Endothelial cell of umbilical vein (primary cell): ENCODE measurements at regions not wholly inside any gene's neighbourhood (a gene's known extent, or its start where the extent isn't known, plus 50 kb on each side); places are given as distances from the start of the nearest gene placed in this dataset.

ENCODE experiments used
- BruUV-seq: library from RNA; stranded (reverse); fragments of 400-500 nt; replicated peaks from 2 replicates; lab custom pipeline; 2021; lab: Mats Ljungman, UMichigan
- CTCF ChIA-PET: fragments of 300-600, 350-600 bp; sonication (Branson Sonifier 250); formaldehyde crosslinking; loops from one replicate; lab custom pipeline; 2021; ENCODE audit warnings: antibody characterized with exemption, inconsistent platforms; lab: Charles Lee
- POLR2A ChIA-PET: fragments of 300-600, 350-600 bp; sonication (Branson Sonifier 250); formaldehyde crosslinking; loops from one replicate; lab custom pipeline; 2021; ENCODE audit warnings: antibody characterized with exemption, inconsistent platforms; lab: Charles Lee
- DNase-seq: peaks from one replicate; pipeline ENCODE4 v3.0.0-alpha.2; 2011; ENCODE audit warnings: low read depth, low spot score
- FAIRE-seq: peaks from 2 replicates; lab custom pipeline; 2011; peaks lifted over from hg19 to GRCh38; lab: Jason Lieb, UNC
- H2AFZ ChIP-seq: 2 replicates; pipeline ENCODE4 v1.6.0; 2012; ENCODE audit warnings: low read depth, low read length, control low read depth, inconsistent platforms
- H3K27ac ChIP-seq: 2 replicates; pipeline ENCODE4 v1.5.1; 2011; ENCODE audit warnings: low read depth, mild to moderate bottlenecking, control low read depth, low read length, moderate library complexity; ENCODE audit not compliant: insufficient read depth
- H3K27me3 ChIP-seq, 2 experiments: 2 replicates each; pipeline versions ENCODE4 v1.6.0 to v1.6.1; 2011; ENCODE audit warnings: low read length in 2 of 2, mixed read lengths in 1 of 2; ENCODE audit not compliant: control insufficient read depth in 2 of 2, insufficient read depth in 2 of 2
- H3K36me3 ChIP-seq, 2 experiments: 2 replicates in 1 of 2; 3 replicates in 1 of 2; pipeline ENCODE4 v1.5.1; 2011; ENCODE audit warnings: low read length in 2 of 2, mild to moderate bottlenecking in 1 of 2, moderate library complexity in 1 of 2; ENCODE audit not compliant: control insufficient read depth in 2 of 2, insufficient read depth in 2 of 2; ENCODE audit errors: extremely low read depth in 1 of 2
- H3K4me1 ChIP-seq: 3 replicates; pipeline ENCODE4 v1.5.1; 2011; ENCODE audit warnings: mild to moderate bottlenecking, low read length; ENCODE audit not compliant: control insufficient read depth, insufficient read depth; ENCODE audit errors: extremely low read depth
- H3K4me2 ChIP-seq: 2 replicates; pipeline ENCODE4 v1.6.1; 2011; ENCODE audit warnings: low read length, control low read depth, mixed read lengths; ENCODE audit not compliant: insufficient read depth
- H3K4me3 ChIP-seq, 3 experiments: fragments of 200-600 bp in 1 of 3; sonication (generic), shearing (Covaris generic) in 1 of 3; replicated peaks in 1 of 3; 2 replicates each; pipeline ENCODE4 v1.5.1; 2011 to 2016; ENCODE audit warnings: control low read depth in 3 of 3, low read length in 3 of 3, mild to moderate bottlenecking in 2 of 3, inconsistent platforms in 1 of 3, low read depth in 1 of 3, moderate library complexity in 1 of 3; ENCODE audit not compliant: insufficient read depth in 1 of 3
- H3K79me2 ChIP-seq: 2 replicates; pipeline ENCODE4 v1.6.0; 2012; ENCODE audit warnings: low read length, inconsistent platforms; ENCODE audit not compliant: control insufficient read depth, insufficient read depth
- H3K9ac ChIP-seq: replicated peaks from 2 replicates; pipeline ENCODE3; 2011; ENCODE audit warnings: low read length, control low read depth; ENCODE audit not compliant: insufficient read depth; ENCODE audit errors: extremely low read depth
- H3K9me1 ChIP-seq: replicated peaks from 3 replicates; pipeline ENCODE4 v1.6.0; 2011; ENCODE audit warnings: mild to moderate bottlenecking, low read length; ENCODE audit not compliant: control insufficient read depth, insufficient read depth; ENCODE audit errors: extremely low read depth
- H3K9me3 ChIP-seq: replicated peaks from 2 replicates; pipeline ENCODE4 v1.5.1; 2012; ENCODE audit warnings: low read length, inconsistent platforms; ENCODE audit not compliant: control insufficient read depth, insufficient read depth
- H4K20me1 ChIP-seq: replicated peaks from 2 replicates; pipeline ENCODE3; 2011; ENCODE audit warnings: mild to moderate bottlenecking, low read length; ENCODE audit not compliant: control insufficient read depth, insufficient read depth; ENCODE audit errors: extremely low read depth
- EZH2 ChIP-seq: IDR thresholded peaks from 2 replicates; pipeline ENCODE4 v1.6.1; 2012; ENCODE audit warnings: borderline replicate concordance, low read depth, mild to moderate bottlenecking, moderate library complexity, low read length, inconsistent platforms; ENCODE audit not compliant: severe bottlenecking
- FOS ChIP-seq: IDR thresholded peaks from 2 replicates; pipeline ENCODE4 v1.6.1; 2011; ENCODE audit warnings: mild to moderate bottlenecking, low read length, moderate library complexity, borderline replicate concordance; ENCODE audit not compliant: insufficient read depth
- GATA2 ChIP-seq: IDR thresholded peaks from 2 replicates; pipeline ENCODE4 v1.7.0; 2011; ENCODE audit warnings: low read depth, mild to moderate bottlenecking, moderate library complexity, mixed read lengths, low read length; ENCODE audit not compliant: insufficient read length, insufficient read depth
- JUN ChIP-seq: IDR thresholded peaks from 2 replicates; pipeline ENCODE4 v1.6.1; 2011; ENCODE audit warnings: borderline replicate concordance, low read depth; ENCODE audit not compliant: insufficient read length, insufficient read depth
- MYC ChIP-seq: IDR thresholded peaks from one replicate; pipeline ENCODE4 v1.6.1; 2011; ENCODE audit warnings: mild to moderate bottlenecking, low read depth, low read length
- POLR2A ChIP-seq: IDR thresholded peaks from 2 replicates; pipeline ENCODE4 v1.6.1; 2012; ENCODE audit warnings: low read depth, mild to moderate bottlenecking, control low read depth, low read length
- POLR2AphosphoS5 ChIP-seq: IDR thresholded peaks from 2 replicates; pipeline ENCODE4 v1.6.1; 2012; ENCODE audit warnings: low read depth, mild to moderate bottlenecking, control low read depth, low read length, moderate library complexity; ENCODE audit not compliant: insufficient read depth
- dilution Hi-C: fragments of 300-500 bp; cut with MboI; formaldehyde crosslinking; loops from one replicate; pipeline ENCODE4 v1.15.0; 2019; ENCODE audit warnings: low sequenced_read_pairs; ENCODE audit not compliant: extremely low pct_ligation_motif_present
- intact Hi-C: fragments of 100-400 bp; cut with micrococcal nuclease; formaldehyde crosslinking; loops from one replicate; pipeline ENCODE4 v1.10.0; 2022
- TF ChIP-seq, protein P1 (sequence below): IDR thresholded peaks from 2 replicates; pipeline ENCODE4 v1.6.1; 2011; ENCODE audit not compliant: insufficient read depth, insufficient read length
- TF ChIP-seq, protein P2 (sequence below), 2 donors: IDR thresholded peaks; 1 replicate in 1 of 2; 2 replicates in 1 of 2; pipeline ENCODE4 v1.5.1; 2011; ENCODE audit warnings: low read length in 2 of 2, mild to moderate bottlenecking in 2 of 2, moderate library complexity in 2 of 2, control low read depth in 1 of 2, inconsistent platforms in 1 of 2, low read depth in 1 of 2; ENCODE audit not compliant: insufficient read depth in 1 of 2; ENCODE audit errors: extremely low read depth in 1 of 2

DNA sequence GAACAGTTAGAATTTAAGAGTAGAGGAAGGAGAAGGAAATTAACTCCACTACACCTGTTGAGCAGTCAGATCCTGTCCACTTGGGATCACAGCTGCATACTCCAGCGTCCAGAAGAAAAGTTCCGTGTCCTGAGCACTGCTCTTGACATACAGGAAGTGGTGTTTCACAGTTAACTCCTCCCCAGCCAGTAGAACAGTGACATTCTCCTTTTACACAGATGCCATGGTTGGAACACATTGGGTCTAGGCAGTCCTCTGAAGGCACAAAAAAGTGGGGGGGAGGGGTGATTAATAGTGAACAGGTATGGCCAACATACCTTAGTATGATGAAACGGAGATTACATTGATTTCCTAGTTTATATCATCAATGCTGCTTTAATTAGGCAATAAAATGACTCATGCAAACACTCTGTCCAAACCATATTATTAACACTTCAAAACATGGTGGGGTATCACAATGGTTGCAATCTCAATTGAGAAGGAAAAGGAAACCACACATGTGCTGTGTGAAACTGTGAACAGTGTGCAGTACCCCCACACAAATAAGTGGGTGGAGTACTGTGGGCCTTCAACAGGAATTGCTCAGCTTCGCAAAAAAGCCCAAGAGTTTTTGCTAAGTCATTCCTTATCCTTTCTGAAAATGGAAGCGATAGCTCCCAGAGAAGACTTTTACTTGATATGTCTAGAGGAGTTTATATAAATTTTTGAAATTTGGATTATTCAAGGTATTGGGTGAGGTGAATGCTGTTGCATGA is 295.6 kb downstream of the SH2D1A start:
- CTCF ChIA-PET = no interaction called here
- no peak for FAIRE-seq
- dilution Hi-C loops = no loop called here

More for the DNA sequence above, 295.6 kb downstream of the SH2D1A start:
- no TSS peak for BruUV-seq
- no peak overlapping the region for H2AFZ ChIP-seq
- no peaks in the 10 kb centered on the region for H3K27me3 ChIP-seq
- H3K9ac ChIP-seq = no peak overlapping the region
- no peak overlapping the region for H3K4me2 ChIP-seq
- H3K9me1 ChIP-seq = no peaks in the 10 kb centered on the region
- POLR2A ChIA-PET = no interaction called here
- intact Hi-C loops = no loop called here
- DNase-seq = no peak
- no peak for TF ChIP-seq EZH2
- no peak for TF ChIP-seq FOS
- no peak for TF ChIP-seq POLR2AphosphoS5
- no peak for TF ChIP-seq POLR2A
- TF ChIP-seq JUN = no peak
- TF ChIP-seq, protein P1, sequence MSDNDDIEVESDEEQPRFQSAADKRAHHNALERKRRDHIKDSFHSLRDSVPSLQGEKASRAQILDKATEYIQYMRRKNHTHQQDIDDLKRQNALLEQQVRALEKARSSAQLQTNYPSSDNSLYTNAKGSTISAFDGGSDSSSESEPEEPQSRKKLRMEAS = no peak
- TF ChIP-seq, protein P2, sequence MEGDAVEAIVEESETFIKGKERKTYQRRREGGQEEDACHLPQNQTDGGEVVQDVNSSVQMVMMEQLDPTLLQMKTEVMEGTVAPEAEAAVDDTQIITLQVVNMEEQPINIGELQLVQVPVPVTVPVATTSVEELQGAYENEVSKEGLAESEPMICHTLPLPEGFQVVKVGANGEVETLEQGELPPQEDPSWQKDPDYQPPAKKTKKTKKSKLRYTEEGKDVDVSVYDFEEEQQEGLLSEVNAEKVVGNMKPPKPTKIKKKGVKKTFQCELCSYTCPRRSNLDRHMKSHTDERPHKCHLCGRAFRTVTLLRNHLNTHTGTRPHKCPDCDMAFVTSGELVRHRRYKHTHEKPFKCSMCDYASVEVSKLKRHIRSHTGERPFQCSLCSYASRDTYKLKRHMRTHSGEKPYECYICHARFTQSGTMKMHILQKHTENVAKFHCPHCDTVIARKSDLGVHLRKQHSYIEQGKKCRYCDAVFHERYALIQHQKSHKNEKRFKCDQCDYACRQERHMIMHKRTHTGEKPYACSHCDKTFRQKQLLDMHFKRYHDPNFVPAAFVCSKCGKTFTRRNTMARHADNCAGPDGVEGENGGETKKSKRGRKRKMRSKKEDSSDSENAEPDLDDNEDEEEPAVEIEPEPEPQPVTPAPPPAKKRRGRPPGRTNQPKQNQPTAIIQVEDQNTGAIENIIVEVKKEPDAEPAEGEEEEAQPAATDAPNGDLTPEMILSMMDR (IDR thresholded peaks at IDR 0.05; ENCODE audit: extremely low read depth in 1 of 2, insufficient read depth in 1 of 2, low read depth in 1 of 2, low read length in 2 of 2) = no peak
- no peak for TF ChIP-seq GATA2
- no peak for TF ChIP-seq MYC
- no peaks in the 10 kb centered on the region for H3K79me2 ChIP-seq
- no peak overlapping the region for H3K4me3 ChIP-seq
- no peaks in the 10 kb centered on the region for H3K36me3 ChIP-seq
- no peaks in the 10 kb centered on the region for H3K4me1 ChIP-seq
- H3K27ac ChIP-seq = no peak overlapping the region
- H4K20me1 ChIP-seq = no peaks in the 10 kb centered on the region
- H3K9me3 ChIP-seq = no peaks in the 10 kb centered on the region
